ENCODE measurements at regions not wholly inside any gene's neighbourhood (a gene's known extent, or its start where the extent isn't known, plus 50 kb on each side); places are given as distances from the start of the nearest gene placed in this dataset.

- no peak overlapping the region for H3K4me3 ChIP-seq (ENCODE audit: low read length)
- no peak for TF ChIP-seq CTCF (conservative IDR thresholded peaks at IDR 0.05; ENCODE audit: low read depth, low read length)
- no peak for DNase-seq (ENCODE audit: low read depth)
Observed at GRCh38 chr14:98074111-98074510, 1197.9 kb downstream of the BCL11B start.

GRCh38 chr14:98077176-98077575, 1194.8 kb downstream of the BCL11B start:
- no peak overlapping the region for H3K4me3 ChIP-seq (ENCODE audit: low read length)
- no peak for TF ChIP-seq CTCF (conservative IDR thresholded peaks at IDR 0.05; ENCODE audit: low read depth, low read length)
- no peak for DNase-seq (ENCODE audit: low read depth)

GRCh38 chr14:98082833-98083232, 1189.2 kb downstream of the BCL11B start:
- H3K4me3 ChIP-seq (ENCODE audit: low read length), result no peak overlapping the region
- no peak for TF ChIP-seq CTCF (conservative IDR thresholded peaks at IDR 0.05; ENCODE audit: low read depth, low read length)
- DNase-seq (ENCODE audit: low read depth), result no peak

- DNase-seq (ENCODE audit: low read depth), result no peak
- no peak for TF ChIP-seq CTCF (conservative IDR thresholded peaks at IDR 0.05; ENCODE audit: low read depth, low read length)
- H3K4me3 ChIP-seq (ENCODE audit: low read length), result no peak overlapping the region
Observed at GRCh38 chr14:98085751-98086150, 1186.2 kb downstream of the BCL11B start.

- H3K4me3 ChIP-seq (ENCODE audit: low read length), result no peak overlapping the region
- no peak for TF ChIP-seq CTCF (conservative IDR thresholded peaks at IDR 0.05; ENCODE audit: low read depth, low read length)
- DNase-seq (ENCODE audit: low read depth), result peak; percentile 44
Observed at GRCh38 chr14:98093111-98093510, 1178.9 kb downstream of the BCL11B start.

GRCh38 chr14:98099527-98099926, 1172.5 kb downstream of the BCL11B start:
- no peak for DNase-seq (ENCODE audit: low read depth)

GRCh38 chr14:98101323-98101722, 1170.7 kb downstream of the BCL11B start:
- DNase-seq (ENCODE audit: low read depth), result no peak
- no peak for TF ChIP-seq CTCF (conservative IDR thresholded peaks at IDR 0.05; ENCODE audit: low read depth, low read length)
- no peak overlapping the region for H3K4me3 ChIP-seq (ENCODE audit: low read length)

More at GRCh38 chr14:98099527-98099926, 1172.5 kb downstream of the BCL11B start:
- H3K4me3 ChIP-seq (ENCODE audit: low read length), result no peak overlapping the region
- TF ChIP-seq CTCF (conservative IDR thresholded peaks at IDR 0.05; ENCODE audit: low read depth, low read length), result no peak

Measured in retinal pigment epithelial cell (primary cell).